NB4 (cell line): ENCODE measurements at regions not wholly inside any gene's neighbourhood (a gene's known extent, or its start where the extent isn't known, plus 50 kb on each side); places are given as distances from the start of the nearest gene placed in this dataset.

Experiments
- POLR2A ChIP-seq: IDR thresholded peaks from 2 replicates; pipeline ENCODE4 v1.6.1; 2011; ENCODE audit warnings: mild to moderate bottlenecking; ENCODE audit not compliant: insufficient read length; ENCODE audit errors: extremely low read depth
- TF ChIP-seq, protein P1 (sequence below): IDR thresholded peaks from one replicate; pipeline ENCODE4 v1.5.1; 2012; ENCODE audit warnings: low read depth, low read length
- TF ChIP-seq, protein P2 (sequence below): IDR thresholded peaks from 2 replicates; pipeline ENCODE4 v1.6.1; 2011; ENCODE audit warnings: low read depth, low read length

DNA sequence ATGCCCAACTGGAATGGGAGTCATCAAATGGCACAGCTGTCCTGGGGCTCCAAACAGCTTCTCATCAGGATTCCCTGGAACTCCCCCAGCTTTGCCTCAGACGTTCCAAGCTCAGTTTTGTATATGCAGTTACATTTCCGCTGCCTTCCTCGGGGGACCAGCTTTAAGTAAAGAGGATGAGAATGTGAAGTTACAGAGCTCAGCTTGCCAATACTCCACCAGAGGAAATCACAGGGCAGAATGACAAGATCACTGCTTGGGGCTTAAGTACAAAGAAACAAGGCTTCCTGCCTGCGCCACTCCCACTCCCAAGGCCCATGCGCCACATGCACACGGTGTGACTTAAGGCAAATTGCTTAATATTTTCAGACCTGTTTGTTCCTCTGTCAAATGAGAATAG is 272.4 kb upstream of the CDH11 start:
- TF ChIP-seq POLR2A = no peak
- TF ChIP-seq, protein P1, sequence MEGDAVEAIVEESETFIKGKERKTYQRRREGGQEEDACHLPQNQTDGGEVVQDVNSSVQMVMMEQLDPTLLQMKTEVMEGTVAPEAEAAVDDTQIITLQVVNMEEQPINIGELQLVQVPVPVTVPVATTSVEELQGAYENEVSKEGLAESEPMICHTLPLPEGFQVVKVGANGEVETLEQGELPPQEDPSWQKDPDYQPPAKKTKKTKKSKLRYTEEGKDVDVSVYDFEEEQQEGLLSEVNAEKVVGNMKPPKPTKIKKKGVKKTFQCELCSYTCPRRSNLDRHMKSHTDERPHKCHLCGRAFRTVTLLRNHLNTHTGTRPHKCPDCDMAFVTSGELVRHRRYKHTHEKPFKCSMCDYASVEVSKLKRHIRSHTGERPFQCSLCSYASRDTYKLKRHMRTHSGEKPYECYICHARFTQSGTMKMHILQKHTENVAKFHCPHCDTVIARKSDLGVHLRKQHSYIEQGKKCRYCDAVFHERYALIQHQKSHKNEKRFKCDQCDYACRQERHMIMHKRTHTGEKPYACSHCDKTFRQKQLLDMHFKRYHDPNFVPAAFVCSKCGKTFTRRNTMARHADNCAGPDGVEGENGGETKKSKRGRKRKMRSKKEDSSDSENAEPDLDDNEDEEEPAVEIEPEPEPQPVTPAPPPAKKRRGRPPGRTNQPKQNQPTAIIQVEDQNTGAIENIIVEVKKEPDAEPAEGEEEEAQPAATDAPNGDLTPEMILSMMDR = no peak
- TF ChIP-seq, protein P2, sequence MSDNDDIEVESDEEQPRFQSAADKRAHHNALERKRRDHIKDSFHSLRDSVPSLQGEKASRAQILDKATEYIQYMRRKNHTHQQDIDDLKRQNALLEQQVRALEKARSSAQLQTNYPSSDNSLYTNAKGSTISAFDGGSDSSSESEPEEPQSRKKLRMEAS = no peak
